WTC11 (cell line): ENCODE measurements at regions not wholly inside any gene's neighbourhood (a gene's known extent, or its start where the extent isn't known, plus 50 kb on each side); places are given as distances from the start of the nearest gene placed in this dataset.

Source experiments
- ATAC-seq: fragments of 200-7000 bp; cut with Tn5 transposase; 2 replicates; pipeline ENCODE4 v1.10.0; 2021; ENCODE audit warnings: mild to moderate bottlenecking, moderate library complexity
- CTCF ChIA-PET: fragments of 300-600 bp; sonication (Branson Sonifier 250); formaldehyde crosslinking; loops from one replicate; lab custom pipeline; 2021; ENCODE audit warnings: antibody characterized with exemption; lab: Charles Lee
- POLR2A ChIA-PET: fragments of 350-600 bp; sonication (Branson Sonifier 250); formaldehyde crosslinking; loops from one replicate; lab custom pipeline; 2021; ENCODE audit warnings: antibody characterized with exemption; lab: Charles Lee
- DNase-seq: peaks from one replicate; pipeline ENCODE4 v3.0.0; 2021; ENCODE audit warnings: low spot score
- H3K27ac Mint-ChIP-seq: 2 replicates; pipeline ENCODE4 v1.8.0; 2021; ENCODE audit warnings: mixed read lengths
- H3K27me3 Mint-ChIP-seq: 2 replicates; pipeline ENCODE4 v1.8.0; 2021; ENCODE audit warnings: low read depth, mild to moderate bottlenecking, moderate library complexity, mixed read lengths
- H3K36me3 Mint-ChIP-seq: 2 replicates; pipeline ENCODE4 v1.8.0; 2021; ENCODE audit warnings: mixed read lengths
- H3K4me1 Mint-ChIP-seq: 2 replicates; pipeline ENCODE4 v1.8.0; 2022; ENCODE audit warnings: mixed read lengths
- H3K4me3 Mint-ChIP-seq: 2 replicates; pipeline ENCODE4 v1.8.0; 2021; ENCODE audit warnings: mild to moderate bottlenecking, moderate library complexity, mixed read lengths
- H3K9me3 Mint-ChIP-seq: 2 replicates; pipeline ENCODE4 v1.8.0; 2021; ENCODE audit warnings: mixed read lengths
- CREB1 ChIP-seq: sonication (generic); formaldehyde crosslinking; IDR thresholded peaks from 2 replicates; pipeline ENCODE4 v1.8.0; 2023; ENCODE audit warnings: mild to moderate bottlenecking, missing genetic modification reagents
- EMX1 ChIP-seq: fragments of 250-450 bp; sonication (Bioruptor Pico); IDR thresholded peaks from 2 replicates; pipeline ENCODE4 v1.8.0; 2021; ENCODE audit warnings: mild to moderate bottlenecking
- ETV6 ChIP-seq: sonication (generic); formaldehyde crosslinking; IDR thresholded peaks from 2 replicates; pipeline ENCODE4 v1.8.1; 2022; ENCODE audit warnings: mild to moderate bottlenecking, missing genetic modification reagents
- FOXK1 ChIP-seq: sonication (generic); formaldehyde crosslinking; IDR thresholded peaks from 2 replicates; pipeline ENCODE4 v1.8.0; 2022; ENCODE audit warnings: mild to moderate bottlenecking, moderate library complexity, missing genetic modification reagents
- IRF2 ChIP-seq: sonication (generic); formaldehyde crosslinking; IDR thresholded peaks from 2 replicates; pipeline ENCODE4 v1.8.0; 2022; ENCODE audit warnings: low read depth, missing genetic modification reagents, borderline replicate concordance
- KAT7 ChIP-seq: sonication (generic); formaldehyde crosslinking; IDR thresholded peaks from 2 replicates; pipeline ENCODE4 v1.8.1; 2023; ENCODE audit warnings: missing genetic modification reagents, mild to moderate bottlenecking, borderline replicate concordance
- MXD4 ChIP-seq: fragments of 250-450 bp; sonication (Bioruptor Pico); IDR thresholded peaks from 2 replicates; pipeline ENCODE4 v1.8.0; 2021; ENCODE audit warnings: mild to moderate bottlenecking, moderate library complexity, borderline replicate concordance
- NFYB ChIP-seq: sonication (generic); formaldehyde crosslinking; conservative IDR thresholded peaks from 2 replicates; pipeline ENCODE4 v1.8.0; 2022; ENCODE audit warnings: low read depth, missing genetic modification reagents
- NR2C2 ChIP-seq: sonication (generic); formaldehyde crosslinking; IDR thresholded peaks from 2 replicates; pipeline ENCODE4 v1.8.0; 2022; ENCODE audit warnings: mild to moderate bottlenecking, missing genetic modification reagents
- NR3C1 ChIP-seq: sonication (generic); formaldehyde crosslinking; conservative IDR thresholded peaks from 2 replicates; pipeline ENCODE4 v1.8.1; 2023; ENCODE audit warnings: low read depth, mild to moderate bottlenecking, missing genetic modification reagents
- RORB ChIP-seq: fragments of 250-450 bp; sonication (Bioruptor Pico); IDR thresholded peaks from 2 replicates; pipeline ENCODE4 v1.9.0; 2021; ENCODE audit warnings: mild to moderate bottlenecking
- TEAD1 ChIP-seq: sonication (generic); formaldehyde crosslinking; IDR thresholded peaks from 2 replicates; pipeline ENCODE4 v1.8.0; 2022; ENCODE audit warnings: mild to moderate bottlenecking, missing genetic modification reagents
- USF1 ChIP-seq: sonication (generic); formaldehyde crosslinking; IDR thresholded peaks from 2 replicates; pipeline ENCODE4 v1.8.0; 2022; ENCODE audit warnings: mild to moderate bottlenecking, missing genetic modification reagents
- ZNF138 ChIP-seq: sonication (generic); formaldehyde crosslinking; conservative IDR thresholded peaks from 2 replicates; pipeline ENCODE4 v1.8.1; 2022; ENCODE audit warnings: mild to moderate bottlenecking, moderate library complexity, missing genetic modification reagents
- ZNF232 ChIP-seq: sonication (generic); formaldehyde crosslinking; IDR thresholded peaks from 2 replicates; pipeline ENCODE4 v1.8.0; 2022; ENCODE audit warnings: mild to moderate bottlenecking, missing genetic modification reagents
- ZNF416 ChIP-seq: fragments of 250-450 bp; sonication (Bioruptor Pico); IDR thresholded peaks from 2 replicates; pipeline ENCODE4 v1.9.0; 2021; ENCODE audit warnings: mild to moderate bottlenecking, inconsistent platforms
- ZNF423 ChIP-seq: fragments of 250-450 bp; sonication (Bioruptor Pico); IDR thresholded peaks from 2 replicates; pipeline ENCODE4 v2.1.2; 2022; ENCODE audit warnings: mild to moderate bottlenecking, moderate library complexity
- ZNF671 ChIP-seq: fragments of 250-450 bp; sonication (Bioruptor Pico); IDR thresholded peaks from 2 replicates; pipeline ENCODE4 v1.8.0; 2021; ENCODE audit warnings: mild to moderate bottlenecking
- ZSCAN18 ChIP-seq: fragments of 250-450 bp; sonication (Bioruptor Pico); IDR thresholded peaks from 2 replicates; pipeline ENCODE4 v2.1.2; 2022; ENCODE audit warnings: mild to moderate bottlenecking, moderate library complexity
- TF ChIP-seq, protein P1 (sequence below): sonication (generic); formaldehyde crosslinking; IDR thresholded peaks from 2 replicates; pipeline ENCODE4 v1.8.0; 2022; ENCODE audit warnings: mild to moderate bottlenecking, missing genetic modification reagents
- TF ChIP-seq, protein P2 (sequence below): fragments of 250-450 bp; sonication (Bioruptor Pico); IDR thresholded peaks from 2 replicates; pipeline ENCODE4 v1.9.0; 2021; ENCODE audit warnings: mild to moderate bottlenecking
- TF ChIP-seq, protein P3 (sequence below): sonication (generic); formaldehyde crosslinking; IDR thresholded peaks from 2 replicates; pipeline ENCODE4 v1.8.1; 2023; ENCODE audit warnings: mild to moderate bottlenecking, missing genetic modification reagents
- TF ChIP-seq, protein P4 (sequence below): sonication (generic); formaldehyde crosslinking; IDR thresholded peaks from 2 replicates; pipeline ENCODE4 v1.8.1; 2023; ENCODE audit warnings: mild to moderate bottlenecking, moderate library complexity, missing genetic modification reagents

DNA sequence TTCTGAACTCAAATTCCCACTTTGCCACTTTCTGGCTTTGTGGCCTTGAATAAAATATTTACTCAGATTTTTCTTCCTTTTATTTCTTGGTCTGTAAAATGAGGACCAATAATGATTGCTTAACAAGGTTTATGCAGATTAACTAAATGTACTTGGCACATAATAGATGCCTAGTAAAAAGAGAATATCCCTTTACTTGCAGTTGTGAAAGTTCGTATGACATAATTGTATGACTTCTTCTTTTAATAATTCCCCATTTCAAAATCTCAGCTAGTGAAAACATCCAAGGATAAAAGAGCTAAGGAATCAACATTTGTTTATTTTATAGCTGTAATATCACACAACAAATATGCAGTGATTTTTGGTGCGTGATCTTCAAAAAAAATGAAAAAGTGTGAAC, 215.6 kb upstream of the ATP2B1 start:
- TF ChIP-seq, protein P1, sequence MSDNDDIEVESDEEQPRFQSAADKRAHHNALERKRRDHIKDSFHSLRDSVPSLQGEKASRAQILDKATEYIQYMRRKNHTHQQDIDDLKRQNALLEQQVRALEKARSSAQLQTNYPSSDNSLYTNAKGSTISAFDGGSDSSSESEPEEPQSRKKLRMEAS (CRISPR knock-in tag): no peak
- TF ChIP-seq IRF2 (CRISPR knock-in tag) (no peak), NFYB (CRISPR knock-in tag) (no peak), ZNF416 (no peak), FOXK1 (CRISPR knock-in tag) (no peak), KAT7 (CRISPR knock-in tag) (no peak), USF1 (CRISPR knock-in tag) (no peak), MXD4 (no peak)
- TF ChIP-seq, protein P2, sequence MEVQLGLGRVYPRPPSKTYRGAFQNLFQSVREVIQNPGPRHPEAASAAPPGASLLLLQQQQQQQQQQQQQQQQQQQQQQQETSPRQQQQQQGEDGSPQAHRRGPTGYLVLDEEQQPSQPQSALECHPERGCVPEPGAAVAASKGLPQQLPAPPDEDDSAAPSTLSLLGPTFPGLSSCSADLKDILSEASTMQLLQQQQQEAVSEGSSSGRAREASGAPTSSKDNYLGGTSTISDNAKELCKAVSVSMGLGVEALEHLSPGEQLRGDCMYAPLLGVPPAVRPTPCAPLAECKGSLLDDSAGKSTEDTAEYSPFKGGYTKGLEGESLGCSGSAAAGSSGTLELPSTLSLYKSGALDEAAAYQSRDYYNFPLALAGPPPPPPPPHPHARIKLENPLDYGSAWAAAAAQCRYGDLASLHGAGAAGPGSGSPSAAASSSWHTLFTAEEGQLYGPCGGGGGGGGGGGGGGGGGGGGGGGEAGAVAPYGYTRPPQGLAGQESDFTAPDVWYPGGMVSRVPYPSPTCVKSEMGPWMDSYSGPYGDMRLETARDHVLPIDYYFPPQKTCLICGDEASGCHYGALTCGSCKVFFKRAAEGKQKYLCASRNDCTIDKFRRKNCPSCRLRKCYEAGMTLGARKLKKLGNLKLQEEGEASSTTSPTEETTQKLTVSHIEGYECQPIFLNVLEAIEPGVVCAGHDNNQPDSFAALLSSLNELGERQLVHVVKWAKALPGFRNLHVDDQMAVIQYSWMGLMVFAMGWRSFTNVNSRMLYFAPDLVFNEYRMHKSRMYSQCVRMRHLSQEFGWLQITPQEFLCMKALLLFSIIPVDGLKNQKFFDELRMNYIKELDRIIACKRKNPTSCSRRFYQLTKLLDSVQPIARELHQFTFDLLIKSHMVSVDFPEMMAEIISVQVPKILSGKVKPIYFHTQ: no peak
- Mint-ChIP-seq H3K4me1 (peaks cover 17% of the 10 kb centered on the region), H3K4me3 (no peak overlapping the region), H3K36me3 (no peaks in the 10 kb centered on the region), H3K27ac (no peak overlapping the region), H3K9me3 (no peaks in the 10 kb centered on the region), H3K27me3 (no peaks in the 10 kb centered on the region)
- no peak for DNase-seq
- ATAC-seq: no peak
- CTCF ChIA-PET: no interaction called here
- POLR2A ChIA-PET: no interaction called here

GRCh38 chr12:89923091-89923490, 214.5 kb upstream of the ATP2B1 start:
- CTCF ChIA-PET: no interaction called here
- no peak for TF ChIP-seq ZNF423
- no peak for TF ChIP-seq CREB1 (CRISPR knock-in tag)
- TF ChIP-seq NR2C2 (CRISPR knock-in tag): no peak
- TF ChIP-seq, protein P2: no peak

GRCh38 chr12:89920866-89921265, 212.2 kb upstream of the ATP2B1 start:
- Mint-ChIP-seq H3K36me3 (no peaks in the 10 kb centered on the region), H3K4me3 (no peak overlapping the region), H3K9me3 (no peaks in the 10 kb centered on the region), H3K4me1 (peaks cover 29% of the 10 kb centered on the region), H3K27me3 (no peaks in the 10 kb centered on the region), H3K27ac (no peak overlapping the region; the same call in 1 of the 2 replicates)
- 0 out of 2 replicates have a peak, but pooled peaks have one; percentile 34 for ATAC-seq
- ChIA-PET POLR2A (no interaction called here), CTCF (no interaction called here)
- no peak for DNase-seq
- TF ChIP-seq, protein P3, sequence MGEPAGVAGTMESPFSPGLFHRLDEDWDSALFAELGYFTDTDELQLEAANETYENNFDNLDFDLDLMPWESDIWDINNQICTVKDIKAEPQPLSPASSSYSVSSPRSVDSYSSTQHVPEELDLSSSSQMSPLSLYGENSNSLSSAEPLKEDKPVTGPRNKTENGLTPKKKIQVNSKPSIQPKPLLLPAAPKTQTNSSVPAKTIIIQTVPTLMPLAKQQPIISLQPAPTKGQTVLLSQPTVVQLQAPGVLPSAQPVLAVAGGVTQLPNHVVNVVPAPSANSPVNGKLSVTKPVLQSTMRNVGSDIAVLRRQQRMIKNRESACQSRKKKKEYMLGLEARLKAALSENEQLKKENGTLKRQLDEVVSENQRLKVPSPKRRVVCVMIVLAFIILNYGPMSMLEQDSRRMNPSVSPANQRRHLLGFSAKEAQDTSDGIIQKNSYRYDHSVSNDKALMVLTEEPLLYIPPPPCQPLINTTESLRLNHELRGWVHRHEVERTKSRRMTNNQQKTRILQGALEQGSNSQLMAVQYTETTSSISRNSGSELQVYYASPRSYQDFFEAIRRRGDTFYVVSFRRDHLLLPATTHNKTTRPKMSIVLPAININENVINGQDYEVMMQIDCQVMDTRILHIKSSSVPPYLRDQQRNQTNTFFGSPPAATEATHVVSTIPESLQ: no peak
- TF ChIP-seq, protein P4, sequence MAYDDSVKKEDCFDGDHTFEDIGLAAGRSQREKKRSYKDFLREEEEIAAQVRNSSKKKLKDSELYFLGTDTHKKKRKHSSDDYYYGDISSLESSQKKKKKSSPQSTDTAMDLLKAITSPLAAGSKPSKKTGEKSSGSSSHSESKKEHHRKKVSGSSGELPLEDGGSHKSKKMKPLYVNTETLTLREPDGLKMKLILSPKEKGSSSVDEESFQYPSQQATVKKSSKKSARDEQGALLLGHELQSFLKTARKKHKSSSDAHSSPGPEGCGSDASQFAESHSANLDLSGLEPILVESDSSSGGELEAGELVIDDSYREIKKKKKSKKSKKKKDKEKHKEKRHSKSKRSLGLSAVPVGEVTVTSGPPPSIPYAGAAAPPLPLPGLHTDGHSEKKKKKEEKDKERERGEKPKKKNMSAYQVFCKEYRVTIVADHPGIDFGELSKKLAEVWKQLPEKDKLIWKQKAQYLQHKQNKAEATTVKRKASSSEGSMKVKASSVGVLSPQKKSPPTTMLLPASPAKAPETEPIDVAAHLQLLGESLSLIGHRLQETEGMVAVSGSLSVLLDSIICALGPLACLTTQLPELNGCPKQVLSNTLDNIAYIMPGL (CRISPR knock-in tag): no peak
- TF ChIP-seq RORB (CRISPR knock-in tag) (no peak), ZNF138 (no peak), ZSCAN18 (CRISPR knock-in tag) (no peak), TEAD1 (no peak), NR3C1 (no peak), ZNF232 (CRISPR knock-in tag) (no peak), NFYB (CRISPR knock-in tag) (no peak), ZNF671 (CRISPR knock-in tag) (no peak), ETV6 (CRISPR knock-in tag) (no peak), EMX1 (CRISPR knock-in tag) (no peak)

More at GRCh38 chr12:89923091-89923490, 214.5 kb upstream of the ATP2B1 start:
- Mint-ChIP-seq H3K27ac (no peak overlapping the region), H3K4me1 (peaks cover 22% of the 10 kb centered on the region), H3K4me3 (no peak overlapping the region), H3K27me3 (no peaks in the 10 kb centered on the region), H3K9me3 (no peaks in the 10 kb centered on the region), H3K36me3 (no peaks in the 10 kb centered on the region)
- POLR2A ChIA-PET: no interaction called here
- ATAC-seq (no peak), DNase-seq (no peak)
